A172 (cell line): ENCODE measurements at regions not wholly inside any gene's neighbourhood (a gene's known extent, or its start where the extent isn't known, plus 50 kb on each side); places are given as distances from the start of the nearest gene placed in this dataset.
"Not testable (repeated sequence)": the region's sequence is repeated elsewhere in the genome, so short reads cannot be mapped to it uniquely, and the experiment has no call there.

Experiments used
- DNase-seq: peaks from one replicate; pipeline ENCODE4 v3.0.0-alpha.2; 2015; ENCODE audit warnings: low spot score

GRCh38 chr13:34681405-34681955 is 260.6 kb upstream of the NBEA start:
- no peak for DNase-seq

- DNase-seq: no peak
Observed at GRCh38 chr13:34695063-34695462, 247.0 kb upstream of the NBEA start.

- no peak for DNase-seq
Observed at GRCh38 chr13:34696296-34696695, 245.8 kb upstream of the NBEA start.

- no peak for DNase-seq
Observed at GRCh38 chr13:34696741-34697140, 245.3 kb upstream of the NBEA start.

GRCh38 chr13:34698945-34699344 is 243.1 kb upstream of the NBEA start:
- no peak for DNase-seq

GRCh38 chr13:34700155-34700554 is 241.9 kb upstream of the NBEA start:
- no peak for DNase-seq

GRCh38 chr13:34701919-34702318 is 240.2 kb upstream of the NBEA start:
- DNase-seq: no peak

- DNase-seq: no peak
Observed at GRCh38 chr13:34708566-34709313, 233.3 kb upstream of the NBEA start.

GRCh38 chr13:34719060-34719875 is 222.8 kb upstream of the NBEA start:
- DNase-seq: no peak

- DNase-seq: no peak
Observed at GRCh38 chr13:34720618-34721017, 221.5 kb upstream of the NBEA start.

- no peak for DNase-seq
Observed at GRCh38 chr13:34721631-34722595, 220.2 kb upstream of the NBEA start.

- no peak for DNase-seq
Observed at GRCh38 chr13:34722922-34723321, 219.1 kb upstream of the NBEA start.

GRCh38 chr13:34730961-34731360 is 211.1 kb upstream of the NBEA start:
- no peak for DNase-seq

GRCh38 chr13:34731486-34731885 is 210.6 kb upstream of the NBEA start:
- DNase-seq: peak; percentile 2

- no peak for DNase-seq
Observed at GRCh38 chr13:34733721-34734120, 208.3 kb upstream of the NBEA start.

- no peak for DNase-seq
Observed at GRCh38 chr13:34734932-34735331, 207.1 kb upstream of the NBEA start.

GRCh38 chr13:34738254-34738992 is 203.6 kb upstream of the NBEA start:
- DNase-seq: no peak

GRCh38 chr13:34747056-34747455 is 195.0 kb upstream of the NBEA start:
- not testable (repeated sequence) for DNase-seq

GRCh38 chr13:34747507-34747906 is 194.6 kb upstream of the NBEA start:
- no peak for DNase-seq

GRCh38 chr13:34748073-34748472 is 194.0 kb upstream of the NBEA start:
- peak; percentile 32 for DNase-seq

- DNase-seq: no peak
Observed at GRCh38 chr13:34748596-34748995, 193.5 kb upstream of the NBEA start.
